ENCODE measurements at regions not wholly inside any gene's neighbourhood (a gene's known extent, or its start where the extent isn't known, plus 50 kb on each side); places are given as distances from the start of the nearest gene placed in this dataset.

DNA sequence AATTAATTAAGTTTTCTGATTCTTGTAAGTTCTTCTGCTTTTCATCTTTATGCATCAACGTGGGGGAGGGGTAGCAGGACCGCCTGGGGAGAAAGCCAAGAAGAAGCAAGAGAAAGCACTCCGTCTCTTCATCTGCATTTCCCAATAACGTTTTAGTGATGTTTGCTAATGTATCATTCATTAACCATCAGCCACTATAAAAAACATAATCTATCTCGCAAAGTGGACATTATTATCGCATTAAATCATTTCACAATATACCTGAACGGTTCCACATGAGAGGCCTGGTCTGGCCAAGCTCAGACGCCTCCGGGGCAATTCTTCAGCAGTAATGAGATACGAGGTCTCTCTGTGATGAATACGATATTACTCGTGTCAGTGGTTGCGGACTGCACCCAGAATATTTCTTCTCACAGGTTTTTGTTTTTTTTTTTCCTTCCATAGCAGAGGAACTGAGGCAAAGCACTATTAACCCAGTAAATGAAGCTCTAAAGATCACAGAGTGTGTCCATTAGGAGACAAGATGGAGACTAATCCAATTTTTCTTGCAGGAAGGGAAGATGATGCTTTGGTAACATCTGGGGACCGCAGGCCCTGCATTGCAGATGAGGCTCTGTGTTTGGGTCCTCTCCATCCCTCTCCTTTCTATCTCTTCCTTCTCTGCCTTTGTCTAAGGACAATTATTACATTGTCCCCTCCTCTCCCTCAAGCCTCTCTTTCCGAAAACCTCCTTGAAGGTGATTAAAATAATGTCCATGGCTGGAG is 156.1 kb downstream of the SLC35B3 start:
- TF ChIP-seq, protein P1, sequence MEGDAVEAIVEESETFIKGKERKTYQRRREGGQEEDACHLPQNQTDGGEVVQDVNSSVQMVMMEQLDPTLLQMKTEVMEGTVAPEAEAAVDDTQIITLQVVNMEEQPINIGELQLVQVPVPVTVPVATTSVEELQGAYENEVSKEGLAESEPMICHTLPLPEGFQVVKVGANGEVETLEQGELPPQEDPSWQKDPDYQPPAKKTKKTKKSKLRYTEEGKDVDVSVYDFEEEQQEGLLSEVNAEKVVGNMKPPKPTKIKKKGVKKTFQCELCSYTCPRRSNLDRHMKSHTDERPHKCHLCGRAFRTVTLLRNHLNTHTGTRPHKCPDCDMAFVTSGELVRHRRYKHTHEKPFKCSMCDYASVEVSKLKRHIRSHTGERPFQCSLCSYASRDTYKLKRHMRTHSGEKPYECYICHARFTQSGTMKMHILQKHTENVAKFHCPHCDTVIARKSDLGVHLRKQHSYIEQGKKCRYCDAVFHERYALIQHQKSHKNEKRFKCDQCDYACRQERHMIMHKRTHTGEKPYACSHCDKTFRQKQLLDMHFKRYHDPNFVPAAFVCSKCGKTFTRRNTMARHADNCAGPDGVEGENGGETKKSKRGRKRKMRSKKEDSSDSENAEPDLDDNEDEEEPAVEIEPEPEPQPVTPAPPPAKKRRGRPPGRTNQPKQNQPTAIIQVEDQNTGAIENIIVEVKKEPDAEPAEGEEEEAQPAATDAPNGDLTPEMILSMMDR (conservative IDR thresholded peaks at IDR 0.05; ENCODE audit: low read depth in 2 of 2): no peak
- TF ChIP-seq JUNB (IDR thresholded peaks at IDR 0.05; ENCODE audit: unreplicated experiment): no peak
- TF ChIP-seq EZH2 (IDR thresholded peaks at IDR 0.05; ENCODE audit: low read depth, unreplicated experiment): no peak
- TF ChIP-seq, protein P2, sequence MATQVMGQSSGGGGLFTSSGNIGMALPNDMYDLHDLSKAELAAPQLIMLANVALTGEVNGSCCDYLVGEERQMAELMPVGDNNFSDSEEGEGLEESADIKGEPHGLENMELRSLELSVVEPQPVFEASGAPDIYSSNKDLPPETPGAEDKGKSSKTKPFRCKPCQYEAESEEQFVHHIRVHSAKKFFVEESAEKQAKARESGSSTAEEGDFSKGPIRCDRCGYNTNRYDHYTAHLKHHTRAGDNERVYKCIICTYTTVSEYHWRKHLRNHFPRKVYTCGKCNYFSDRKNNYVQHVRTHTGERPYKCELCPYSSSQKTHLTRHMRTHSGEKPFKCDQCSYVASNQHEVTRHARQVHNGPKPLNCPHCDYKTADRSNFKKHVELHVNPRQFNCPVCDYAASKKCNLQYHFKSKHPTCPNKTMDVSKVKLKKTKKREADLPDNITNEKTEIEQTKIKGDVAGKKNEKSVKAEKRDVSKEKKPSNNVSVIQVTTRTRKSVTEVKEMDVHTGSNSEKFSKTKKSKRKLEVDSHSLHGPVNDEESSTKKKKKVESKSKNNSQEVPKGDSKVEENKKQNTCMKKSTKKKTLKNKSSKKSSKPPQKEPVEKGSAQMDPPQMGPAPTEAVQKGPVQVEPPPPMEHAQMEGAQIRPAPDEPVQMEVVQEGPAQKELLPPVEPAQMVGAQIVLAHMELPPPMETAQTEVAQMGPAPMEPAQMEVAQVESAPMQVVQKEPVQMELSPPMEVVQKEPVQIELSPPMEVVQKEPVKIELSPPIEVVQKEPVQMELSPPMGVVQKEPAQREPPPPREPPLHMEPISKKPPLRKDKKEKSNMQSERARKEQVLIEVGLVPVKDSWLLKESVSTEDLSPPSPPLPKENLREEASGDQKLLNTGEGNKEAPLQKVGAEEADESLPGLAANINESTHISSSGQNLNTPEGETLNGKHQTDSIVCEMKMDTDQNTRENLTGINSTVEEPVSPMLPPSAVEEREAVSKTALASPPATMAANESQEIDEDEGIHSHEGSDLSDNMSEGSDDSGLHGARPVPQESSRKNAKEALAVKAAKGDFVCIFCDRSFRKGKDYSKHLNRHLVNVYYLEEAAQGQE (IDR thresholded peaks at IDR 0.05; ENCODE audit: unreplicated experiment): no peak
- no peak for TF ChIP-seq NANOG (IDR thresholded peaks at IDR 0.05; ENCODE audit: borderline replicate concordance)
- no peak for TF ChIP-seq POLR2AphosphoS5 (IDR thresholded peaks at IDR 0.05; ENCODE audit: low read depth)
- TF ChIP-seq ZNF114 (CRISPR knock-in tag; IDR thresholded peaks at IDR 0.05): no peak
- no peak for TF ChIP-seq EZH2phosphoT487 (IDR thresholded peaks at IDR 0.05; ENCODE audit: unreplicated experiment)
- TF ChIP-seq, protein P3, sequence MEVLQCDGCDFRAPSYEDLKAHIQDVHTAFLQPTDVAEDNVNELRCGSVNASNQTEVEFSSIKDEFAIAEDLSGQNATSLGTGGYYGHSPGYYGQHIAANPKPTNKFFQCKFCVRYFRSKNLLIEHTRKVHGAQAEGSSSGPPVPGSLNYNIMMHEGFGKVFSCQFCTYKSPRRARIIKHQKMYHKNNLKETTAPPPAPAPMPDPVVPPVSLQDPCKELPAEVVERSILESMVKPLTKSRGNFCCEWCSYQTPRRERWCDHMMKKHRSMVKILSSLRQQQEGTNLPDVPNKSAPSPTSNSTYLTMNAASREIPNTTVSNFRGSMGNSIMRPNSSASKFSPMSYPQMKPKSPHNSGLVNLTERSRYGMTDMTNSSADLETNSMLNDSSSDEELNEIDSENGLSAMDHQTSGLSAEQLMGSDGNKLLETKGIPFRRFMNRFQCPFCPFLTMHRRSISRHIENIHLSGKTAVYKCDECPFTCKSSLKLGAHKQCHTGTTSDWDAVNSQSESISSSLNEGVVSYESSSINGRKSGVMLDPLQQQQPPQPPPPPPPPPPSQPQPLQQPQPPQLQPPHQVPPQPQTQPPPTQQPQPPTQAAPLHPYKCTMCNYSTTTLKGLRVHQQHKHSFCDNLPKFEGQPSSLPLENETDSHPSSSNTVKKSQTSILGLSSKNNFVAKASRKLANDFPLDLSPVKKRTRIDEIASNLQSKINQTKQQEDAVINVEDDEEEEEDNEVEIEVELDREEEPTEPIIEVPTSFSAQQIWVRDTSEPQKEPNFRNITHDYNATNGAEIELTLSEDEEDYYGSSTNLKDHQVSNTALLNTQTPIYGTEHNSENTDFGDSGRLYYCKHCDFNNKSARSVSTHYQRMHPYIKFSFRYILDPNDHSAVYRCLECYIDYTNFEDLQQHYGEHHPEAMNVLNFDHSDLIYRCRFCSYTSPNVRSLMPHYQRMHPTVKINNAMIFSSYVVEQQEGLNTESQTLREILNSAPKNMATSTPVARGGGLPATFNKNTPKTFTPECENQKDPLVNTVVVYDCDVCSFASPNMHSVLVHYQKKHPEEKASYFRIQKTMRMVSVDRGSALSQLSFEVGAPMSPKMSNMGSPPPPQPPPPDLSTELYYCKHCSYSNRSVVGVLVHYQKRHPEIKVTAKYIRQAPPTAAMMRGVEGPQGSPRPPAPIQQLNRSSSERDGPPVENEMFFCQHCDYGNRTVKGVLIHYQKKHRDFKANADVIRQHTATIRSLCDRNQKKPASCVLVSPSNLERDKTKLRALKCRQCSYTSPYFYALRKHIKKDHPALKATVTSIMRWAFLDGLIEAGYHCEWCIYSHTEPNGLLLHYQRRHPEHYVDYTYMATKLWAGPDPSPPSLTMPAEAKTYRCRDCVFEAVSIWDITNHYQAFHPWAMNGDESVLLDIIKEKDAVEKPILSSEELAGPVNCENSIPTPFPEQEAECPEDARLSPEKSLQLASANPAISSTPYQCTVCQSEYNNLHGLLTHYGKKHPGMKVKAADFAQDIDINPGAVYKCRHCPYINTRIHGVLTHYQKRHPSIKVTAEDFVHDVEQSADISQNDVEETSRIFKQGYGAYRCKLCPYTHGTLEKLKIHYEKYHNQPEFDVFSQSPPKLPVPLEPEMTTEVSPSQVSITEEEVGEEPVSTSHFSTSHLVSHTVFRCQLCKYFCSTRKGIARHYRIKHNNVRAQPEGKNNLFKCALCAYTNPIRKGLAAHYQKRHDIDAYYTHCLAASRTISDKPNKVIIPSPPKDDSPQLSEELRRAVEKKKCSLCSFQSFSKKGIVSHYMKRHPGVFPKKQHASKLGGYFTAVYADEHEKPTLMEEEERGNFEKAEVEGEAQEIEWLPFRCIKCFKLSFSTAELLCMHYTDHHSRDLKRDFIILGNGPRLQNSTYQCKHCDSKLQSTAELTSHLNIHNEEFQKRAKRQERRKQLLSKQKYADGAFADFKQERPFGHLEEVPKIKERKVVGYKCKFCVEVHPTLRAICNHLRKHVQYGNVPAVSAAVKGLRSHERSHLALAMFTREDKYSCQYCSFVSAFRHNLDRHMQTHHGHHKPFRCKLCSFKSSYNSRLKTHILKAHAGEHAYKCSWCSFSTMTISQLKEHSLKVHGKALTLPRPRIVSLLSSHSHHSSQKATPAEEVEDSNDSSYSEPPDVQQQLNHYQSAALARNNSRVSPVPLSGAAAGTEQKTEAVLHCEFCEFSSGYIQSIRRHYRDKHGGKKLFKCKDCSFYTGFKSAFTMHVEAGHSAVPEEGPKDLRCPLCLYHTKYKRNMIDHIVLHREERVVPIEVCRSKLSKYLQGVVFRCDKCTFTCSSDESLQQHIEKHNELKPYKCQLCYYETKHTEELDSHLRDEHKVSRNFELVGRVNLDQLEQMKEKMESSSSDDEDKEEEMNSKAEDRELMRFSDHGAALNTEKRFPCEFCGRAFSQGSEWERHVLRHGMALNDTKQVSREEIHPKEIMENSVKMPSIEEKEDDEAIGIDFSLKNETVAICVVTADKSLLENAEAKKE (CRISPR knock-in tag; IDR thresholded peaks at IDR 0.05): no peak
- TF ChIP-seq ZNF331 (CRISPR knock-in tag; IDR thresholded peaks at IDR 0.05; ENCODE audit: low read depth): no peak
- TF ChIP-seq CREB1 (CRISPR knock-in tag; IDR thresholded peaks at IDR 0.05; ENCODE audit: low read depth): no peak

Data from GM23338 (cell line).